Gastrocnemius medialis (tissue), 4 donors: ENCODE measurements at regions not wholly inside any gene's neighbourhood (a gene's known extent, or its start where the extent isn't known, plus 50 kb on each side); places are given as distances from the start of the nearest gene placed in this dataset.

Experiments used
- ATAC-seq, 2 donors: fragments of 150-250 bp; one replicate each; pipeline ENCODE4 v1.9.1; 2016
- DNase-seq, 2 donors: peaks; one replicate each; pipeline ENCODE4 v3.0.0-alpha.2; 2019
- H3K27ac ChIP-seq, 4 donors: fragments of 200-600 bp; sonication (generic); 1 replicate in 1 of 4; 2 replicates in 3 of 4; pipeline ENCODE4 v1.5.1; 2016 to 2018; ENCODE audit warnings: mild to moderate bottlenecking in 2 of 4, moderate library complexity in 1 of 4
- H3K27me3 ChIP-seq, 3 donors: fragments of 200-600 bp; sonication (generic) in 2 of 3; 1 replicate in 1 of 3; 2 replicates in 2 of 3; pipeline versions ENCODE4 v1.5.1 to v1.6.0; 2016 to 2019; ENCODE audit warnings: mild to moderate bottlenecking in 1 of 3, moderate library complexity in 1 of 3
- H3K36me3 ChIP-seq, 2 donors: fragments of 200-600 bp; sonication (generic) in 1 of 2; one replicate each; pipeline ENCODE4 v1.5.1; 2017 to 2018
- H3K4me1 ChIP-seq, 2 donors: fragments of 200-600 bp; sonication (generic) in 1 of 2; one replicate each; pipeline ENCODE4 v1.5.1; 2016 to 2017; ENCODE audit warnings: mild to moderate bottlenecking in 2 of 2
- H3K4me3 ChIP-seq, 4 donors: fragments of 200-600 bp; sonication (generic) in 3 of 4; 1 replicate in 1 of 4; 2 replicates in 3 of 4; pipeline ENCODE4 v1.5.1; 2016 to 2019; ENCODE audit warnings: mild to moderate bottlenecking in 2 of 4
- H3K9me3 ChIP-seq, 3 donors: fragments of 200-600 bp; sonication (generic) in 2 of 3; 1 replicate in 1 of 3; 2 replicates in 2 of 3; pipeline ENCODE4 v1.5.1; 2016 to 2019
- CTCF ChIP-seq, 5 experiments: fragments of 450-650 bp in 3 of 5; fragments of 200-600 bp in 2 of 5; sonication (generic) in 2 of 5; IDR thresholded peaks in 4 of 5; conservative IDR thresholded peaks in 1 of 5; 1 replicate in 4 of 5; 2 replicates in 1 of 5; pipeline ENCODE4 v1.5.1; 2016 to 2019; ENCODE audit warnings: antibody characterized with exemption in 5 of 5, mild to moderate bottlenecking in 3 of 5, moderate library complexity in 3 of 5
- POLR2A ChIP-seq, 2 donors: fragments of 450-650 bp; IDR thresholded peaks; one replicate each; pipeline ENCODE4 v1.6.1; 2017; ENCODE audit warnings: antibody characterized with exemption in 2 of 2, mild to moderate bottlenecking in 2 of 2, moderate library complexity in 2 of 2
- in situ Hi-C, 4 donors: fragments of 200-750 bp; cut with MboI; loops; one replicate each; pipeline versions ENCODE4 v1.15.0 to v1.8.0; 2017; ENCODE audit warnings: low sequenced_read_pairs in 4 of 4
- intact Hi-C: fragments of 100-400 bp; cut with DNase I; formaldehyde crosslinking; loops from one replicate; pipeline ENCODE4 v1.15.1; 2023; ENCODE audit warnings: low total_unique reads

DNA sequence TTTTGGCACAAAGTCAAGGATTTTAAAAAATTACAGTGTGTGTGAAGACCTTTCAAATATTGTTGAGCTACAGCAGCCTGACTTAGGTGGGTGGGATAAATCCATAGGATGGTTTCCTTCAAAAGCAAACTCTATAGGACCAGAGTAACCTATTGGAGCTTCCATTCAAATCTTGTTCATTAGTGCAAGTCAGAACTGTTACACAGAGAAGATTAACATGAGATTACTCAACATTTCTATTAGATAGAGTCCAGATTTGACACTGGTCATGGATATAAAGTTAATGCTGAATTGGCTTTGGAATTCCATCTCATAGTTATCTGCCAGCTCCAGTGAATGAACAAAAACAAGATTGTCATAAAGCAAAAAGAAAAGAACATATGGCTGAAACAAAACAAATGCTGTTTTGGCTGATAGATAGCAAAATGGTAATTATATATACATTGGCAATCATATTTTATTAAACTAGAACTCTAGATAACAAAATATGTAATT, 129.6 kb upstream of the SEMA3A start:
- Histone ChIP-seq H3K9me3 (no peaks in the 10 kb centered on the region), H3K36me3 (no peaks in the 10 kb centered on the region), H3K4me3 (no peak overlapping the region), H3K4me1 (no peaks in the 10 kb centered on the region), H3K27me3 (no peaks in the 10 kb centered on the region), H3K27ac (no peak overlapping the region)
- ATAC-seq (no peak), DNase-seq (no peak)
- in situ Hi-C loops (no loop called here), intact Hi-C loops (no loop called here)
- TF ChIP-seq CTCF (IDR thresholded peaks at IDR 0.05 in 4 of 5, conservative IDR thresholded peaks at IDR 0.05 in 1 of 5) (no peak), POLR2A (IDR thresholded peaks at IDR 0.05) (no peak)

- H3K36me3 ChIP-seq: no peaks in the 10 kb centered on the region
- DNase-seq: no peak
- H3K9me3 ChIP-seq: no peaks in the 10 kb centered on the region
- H3K27me3 ChIP-seq: no peaks in the 10 kb centered on the region
- H3K4me3 ChIP-seq: no peak overlapping the region
- TF ChIP-seq CTCF (IDR thresholded peaks at IDR 0.05 in 4 of 5, conservative IDR thresholded peaks at IDR 0.05 in 1 of 5): no peak
- no peak for TF ChIP-seq POLR2A (IDR thresholded peaks at IDR 0.05)
- no peaks in the 10 kb centered on the region for H3K4me1 ChIP-seq
- in situ Hi-C loops (no loop called here), intact Hi-C loops (no loop called here)
- ATAC-seq: no peak
- no peak overlapping the region for H3K27ac ChIP-seq
Observed at GRCh38 chr7:84317536-84317935, 122.9 kb upstream of the SEMA3A start.

DNA sequence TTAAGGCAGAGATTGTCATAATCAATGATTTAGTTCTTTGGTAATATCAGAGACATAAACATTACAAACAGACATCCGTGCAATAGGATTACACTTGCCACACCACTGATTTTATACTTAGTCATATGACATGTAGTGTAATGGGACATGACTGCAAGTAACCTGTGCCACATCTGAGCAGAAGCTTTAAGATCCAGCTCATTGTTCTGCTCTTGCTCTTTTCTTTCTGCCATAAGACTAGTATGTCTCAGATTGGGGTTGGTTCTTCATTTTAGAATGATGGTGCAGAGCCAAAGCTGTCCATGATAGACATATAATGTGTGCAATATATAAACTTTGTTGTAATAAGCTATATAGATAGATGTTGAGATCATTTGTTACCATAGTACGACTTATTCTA, 119.7 kb upstream of the SEMA3A start:
- no peaks in the 10 kb centered on the region for H3K36me3 ChIP-seq
- intact Hi-C loops (no loop called here), in situ Hi-C loops (no loop called here)
- DNase-seq (no peak), ATAC-seq (no peak)
- H3K9me3 ChIP-seq: no peaks in the 10 kb centered on the region
- H3K4me1 ChIP-seq: no peaks in the 10 kb centered on the region
- no peak overlapping the region for H3K4me3 ChIP-seq
- no peaks in the 10 kb centered on the region for H3K27me3 ChIP-seq
- no peak overlapping the region for H3K27ac ChIP-seq
- TF ChIP-seq POLR2A (IDR thresholded peaks at IDR 0.05): no peak
- no peak for TF ChIP-seq CTCF (IDR thresholded peaks at IDR 0.05 in 4 of 5, conservative IDR thresholded peaks at IDR 0.05 in 1 of 5)

DNA sequence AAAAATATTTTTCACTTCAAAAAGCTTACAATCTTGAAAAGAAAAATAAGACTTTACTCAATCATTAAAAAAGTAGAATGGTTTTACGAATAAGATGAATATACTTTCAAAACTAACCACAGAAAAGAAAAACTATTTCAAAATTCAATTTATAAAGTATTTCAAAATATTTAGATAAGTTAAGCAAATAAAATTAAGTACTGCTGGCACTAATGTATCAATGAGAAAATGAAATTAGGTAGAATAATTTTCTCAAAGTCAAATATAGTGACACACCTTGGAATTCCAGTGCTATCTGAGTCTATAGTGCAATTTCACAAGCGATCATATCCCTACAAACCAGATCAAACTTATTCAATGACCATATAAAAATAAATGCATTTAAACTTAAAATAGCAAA, 109.8 kb upstream of the SEMA3A start:
- in situ Hi-C loops (no loop called here), intact Hi-C loops (no loop called here)
- no peak overlapping the region for H3K27ac ChIP-seq

More for the DNA sequence above, 109.8 kb upstream of the SEMA3A start:
- no peaks in the 10 kb centered on the region for H3K36me3 ChIP-seq
- no peaks in the 10 kb centered on the region for H3K27me3 ChIP-seq
- no peaks in the 10 kb centered on the region for H3K9me3 ChIP-seq
- ATAC-seq (no peak), DNase-seq (no peak)
- H3K4me3 ChIP-seq: no peak overlapping the region
- TF ChIP-seq POLR2A (IDR thresholded peaks at IDR 0.05) (no peak), CTCF (IDR thresholded peaks at IDR 0.05 in 4 of 5, conservative IDR thresholded peaks at IDR 0.05 in 1 of 5) (no peak)
- no peaks in the 10 kb centered on the region for H3K4me1 ChIP-seq
